ENCODE measurements at regions not wholly inside any gene's neighbourhood (a gene's known extent, or its start where the extent isn't known, plus 50 kb on each side); places are given as distances from the start of the nearest gene placed in this dataset.

DNA sequence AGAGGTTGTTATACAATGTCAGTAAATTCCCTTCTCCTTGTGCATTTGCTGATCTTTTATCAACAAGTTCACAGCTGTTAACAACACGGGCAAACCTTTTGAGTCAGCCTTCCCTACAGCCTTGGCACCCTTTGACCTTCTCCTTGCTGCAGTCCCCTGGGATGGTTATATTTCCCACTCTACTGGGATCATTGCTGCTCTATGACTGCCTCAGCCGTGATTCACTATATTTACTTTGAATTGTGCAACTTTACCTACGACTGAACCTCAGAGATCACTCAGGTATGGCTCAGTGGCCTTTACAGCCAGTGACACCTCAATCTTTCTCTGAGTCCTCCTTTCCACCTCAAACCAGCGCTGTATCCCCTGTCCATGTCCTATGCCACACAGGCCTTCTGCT lies 1293.3 kb downstream of the EPHA7 start:
- intact Hi-C loops (cut with micrococcal nuclease; ENCODE audit: unreplicated experiment), result loop anchor here (5.0 to 10.0 kb wide), 2 partner anchors 519 to 651 kb away; no protein-coding TSS in a partner anchor
- no TSS peak for BruUV-seq (replicated peaks)
- CTCF ChIA-PET, result no interaction called here
- no peaks in the 10 kb centered on the region for H3K4me1 ChIP-seq (ENCODE audit: insufficient read depth, low read length, poor library complexity, severe bottlenecking)
- no peaks in the 10 kb centered on the region for H3K27me3 ChIP-seq (replicated peaks; ENCODE audit: insufficient read depth, low read depth, low read length, poor library complexity)
- no peak overlapping the region for H3K27ac ChIP-seq (ENCODE audit: low read depth, low read length, poor library complexity, severe bottlenecking)
- no peaks in the 10 kb centered on the region for H3K9me3 ChIP-seq (ENCODE audit: low read depth, low read length, poor library complexity, severe bottlenecking)
- H3K36me3 ChIP-seq (ENCODE audit: insufficient read depth, low read length, poor library complexity, severe bottlenecking), result no peaks in the 10 kb centered on the region
- TF ChIP-seq, protein P1, sequence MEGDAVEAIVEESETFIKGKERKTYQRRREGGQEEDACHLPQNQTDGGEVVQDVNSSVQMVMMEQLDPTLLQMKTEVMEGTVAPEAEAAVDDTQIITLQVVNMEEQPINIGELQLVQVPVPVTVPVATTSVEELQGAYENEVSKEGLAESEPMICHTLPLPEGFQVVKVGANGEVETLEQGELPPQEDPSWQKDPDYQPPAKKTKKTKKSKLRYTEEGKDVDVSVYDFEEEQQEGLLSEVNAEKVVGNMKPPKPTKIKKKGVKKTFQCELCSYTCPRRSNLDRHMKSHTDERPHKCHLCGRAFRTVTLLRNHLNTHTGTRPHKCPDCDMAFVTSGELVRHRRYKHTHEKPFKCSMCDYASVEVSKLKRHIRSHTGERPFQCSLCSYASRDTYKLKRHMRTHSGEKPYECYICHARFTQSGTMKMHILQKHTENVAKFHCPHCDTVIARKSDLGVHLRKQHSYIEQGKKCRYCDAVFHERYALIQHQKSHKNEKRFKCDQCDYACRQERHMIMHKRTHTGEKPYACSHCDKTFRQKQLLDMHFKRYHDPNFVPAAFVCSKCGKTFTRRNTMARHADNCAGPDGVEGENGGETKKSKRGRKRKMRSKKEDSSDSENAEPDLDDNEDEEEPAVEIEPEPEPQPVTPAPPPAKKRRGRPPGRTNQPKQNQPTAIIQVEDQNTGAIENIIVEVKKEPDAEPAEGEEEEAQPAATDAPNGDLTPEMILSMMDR (conservative IDR thresholded peaks at IDR 0.05; ENCODE audit: low read depth, low read length), result no peak
- TF ChIP-seq EZH2 (IDR thresholded peaks at IDR 0.05; ENCODE audit: borderline replicate concordance, low read depth, low read length, poor library complexity, severe bottlenecking), result no peak
- DNase-seq (ENCODE audit: low spot score), result no peak
- H3K4me3 ChIP-seq (ENCODE audit: low read depth, low read length, poor library complexity, severe bottlenecking), result no peak overlapping the region
- POLR2A ChIA-PET (ENCODE audit: low non-redundant PET), result no interaction called here

DNA sequence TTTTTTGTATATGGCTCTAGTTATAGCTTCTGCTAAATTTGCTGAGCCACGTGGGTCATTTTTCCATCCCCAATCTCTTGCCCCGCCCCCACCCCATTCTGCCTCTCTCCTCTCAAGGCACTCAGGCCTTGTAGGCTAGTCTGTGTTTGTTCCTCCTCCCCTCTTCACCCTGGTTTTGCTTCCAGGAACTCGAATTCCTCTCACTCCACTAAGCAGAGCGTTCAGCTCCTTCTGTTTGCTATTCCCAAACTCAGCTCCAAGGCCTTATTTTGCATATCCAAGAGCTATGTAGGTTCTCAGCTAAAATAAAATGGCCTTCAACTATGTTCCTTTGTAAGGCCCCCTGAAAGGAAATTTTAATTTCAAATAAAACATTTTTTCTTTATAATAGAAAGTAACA lies 1293.7 kb downstream of the EPHA7 start:
- no peak overlapping the region for H3K4me3 ChIP-seq (ENCODE audit: low read depth, low read length, poor library complexity, severe bottlenecking)
- no peaks in the 10 kb centered on the region for H3K4me1 ChIP-seq (ENCODE audit: insufficient read depth, low read length, poor library complexity, severe bottlenecking)
- intact Hi-C loops (cut with micrococcal nuclease; ENCODE audit: unreplicated experiment), result loop anchor here (5.0 to 10.0 kb wide), 2 partner anchors 519 to 652 kb away; no protein-coding TSS in a partner anchor
- H3K9me3 ChIP-seq (ENCODE audit: low read depth, low read length, poor library complexity, severe bottlenecking), result no peaks in the 10 kb centered on the region
- no peak overlapping the region for H3K27ac ChIP-seq (ENCODE audit: low read depth, low read length, poor library complexity, severe bottlenecking)
- H3K36me3 ChIP-seq (ENCODE audit: insufficient read depth, low read length, poor library complexity, severe bottlenecking), result no peaks in the 10 kb centered on the region
- ChIA-PET POLR2A (ENCODE audit: low non-redundant PET) (no interaction called here), CTCF (no interaction called here)
- TF ChIP-seq, protein P1 (conservative IDR thresholded peaks at IDR 0.05; ENCODE audit: low read depth, low read length), result no peak
- no TSS peak for BruUV-seq (replicated peaks)
- H3K27me3 ChIP-seq (replicated peaks; ENCODE audit: insufficient read depth, low read depth, low read length, poor library complexity), result no peaks in the 10 kb centered on the region
- DNase-seq (ENCODE audit: low spot score), result no peak

DNA sequence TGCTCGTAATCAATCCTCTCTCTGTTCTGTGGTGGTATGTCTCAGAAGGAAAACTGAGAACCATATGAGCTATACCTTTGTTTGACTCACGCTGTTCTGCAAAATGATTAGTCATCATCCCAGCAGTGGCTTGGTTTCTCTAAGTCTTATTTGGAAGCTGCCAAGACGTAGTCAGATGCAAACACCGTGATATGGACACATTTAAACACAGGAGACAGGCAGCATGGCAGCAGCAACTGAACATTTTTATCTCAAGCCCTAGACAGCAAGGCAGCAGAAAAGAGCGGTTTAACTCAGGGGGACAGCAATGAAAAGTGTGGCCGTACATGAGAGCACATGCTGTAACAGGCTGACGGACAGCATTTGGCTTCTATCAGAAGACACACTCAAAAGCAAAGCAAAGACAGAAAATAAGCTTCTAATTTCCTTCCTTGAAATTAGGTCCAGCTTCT lies 1295.1 kb downstream of the EPHA7 start:
- Histone ChIP-seq H3K27me3 (replicated peaks; ENCODE audit: insufficient read depth, low read depth, low read length, poor library complexity) (no peaks in the 10 kb centered on the region), H3K27ac (ENCODE audit: low read depth, low read length, poor library complexity, severe bottlenecking) (no peak overlapping the region), H3K36me3 (ENCODE audit: insufficient read depth, low read length, poor library complexity, severe bottlenecking) (no peaks in the 10 kb centered on the region), H3K9me3 (ENCODE audit: low read depth, low read length, poor library complexity, severe bottlenecking) (no peaks in the 10 kb centered on the region), H3K4me3 (ENCODE audit: low read depth, low read length, poor library complexity, severe bottlenecking) (no peak overlapping the region), H3K4me1 (ENCODE audit: insufficient read depth, low read length, poor library complexity, severe bottlenecking) (no peaks in the 10 kb centered on the region)
- intact Hi-C loops (cut with micrococcal nuclease; ENCODE audit: unreplicated experiment), result loop anchor here (10.0 kb wide), 1 partner anchor 521 kb away; no protein-coding TSS in a partner anchor
- no peak for DNase-seq (ENCODE audit: low spot score)
- no peak for TF ChIP-seq EZH2 (IDR thresholded peaks at IDR 0.05; ENCODE audit: borderline replicate concordance, low read depth, low read length, poor library complexity, severe bottlenecking)
- TF ChIP-seq, protein P1 (conservative IDR thresholded peaks at IDR 0.05; ENCODE audit: low read depth, low read length), result no peak
- POLR2A ChIA-PET (ENCODE audit: low non-redundant PET), result no interaction called here
- CTCF ChIA-PET, result no interaction called here
- no TSS peak for BruUV-seq (replicated peaks)

All from A673 (cell line).